NB4 (cell line): ENCODE measurements at regions not wholly inside any gene's neighbourhood (a gene's known extent, or its start where the extent isn't known, plus 50 kb on each side); places are given as distances from the start of the nearest gene placed in this dataset.

Source experiments
- CTCF ChIP-seq: IDR thresholded peaks from one replicate; pipeline ENCODE4 v1.5.1; 2012; ENCODE audit warnings: low read depth, low read length
- POLR2A ChIP-seq: IDR thresholded peaks from 2 replicates; pipeline ENCODE4 v1.6.1; 2011; ENCODE audit warnings: mild to moderate bottlenecking; ENCODE audit not compliant: insufficient read length; ENCODE audit errors: extremely low read depth

GRCh38 chr1:38786040-38786436 is 73.5 kb downstream of the RRAGC start:
- TF ChIP-seq CTCF (no peak), POLR2A (no peak)
